Cerebellar nuclear complex (tissue), 1 donor: ENCODE measurements at regions not wholly inside any gene's neighbourhood (a gene's known extent, or its start where the extent isn't known, plus 50 kb on each side); places are given as distances from the start of the nearest gene placed in this dataset.

Experiments
- DNase-seq, 2 experiments: peaks; one replicate each; lab custom pipeline; 2025; lab: John Stamatoyannopoulos, UW

DNA sequence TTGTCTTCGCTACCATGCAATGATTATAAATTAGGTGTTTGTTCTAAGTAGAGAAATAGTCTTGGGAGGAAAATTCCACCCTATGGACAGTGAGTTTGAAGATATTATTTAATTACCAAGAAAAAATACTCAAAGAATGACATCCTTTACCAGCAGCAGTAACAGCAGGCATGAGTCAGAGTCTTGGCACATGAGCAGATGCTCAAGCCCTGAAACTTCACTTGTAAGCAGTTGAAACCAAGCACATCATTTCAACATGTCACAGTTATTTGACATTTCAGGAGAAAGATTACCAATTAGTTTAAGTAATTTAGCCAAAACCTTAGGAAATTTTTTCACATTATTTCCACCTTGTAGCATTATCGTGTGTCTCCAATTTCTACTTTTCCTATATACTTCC is 99.2 kb downstream of the C12orf50 start:
- no peak for DNase-seq

DNA sequence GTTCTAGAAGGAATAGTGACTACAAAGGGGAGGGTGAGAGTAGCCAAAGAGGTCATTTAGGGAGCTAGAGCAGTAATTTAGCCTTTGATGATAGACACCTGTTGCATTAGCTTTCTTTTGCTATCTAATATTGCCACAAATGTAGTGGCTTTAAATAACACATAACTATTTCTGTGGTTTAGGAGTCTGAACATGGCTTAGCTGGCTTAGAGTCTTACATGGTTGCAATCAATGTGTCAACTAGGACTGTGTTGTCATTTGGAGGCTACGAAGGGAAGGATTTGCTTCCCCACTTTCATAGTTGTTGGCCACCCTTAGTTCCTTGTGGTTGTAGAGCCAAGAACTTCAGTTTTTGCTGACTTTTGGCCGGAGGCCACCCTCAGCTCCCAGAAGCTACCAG is 99.9 kb downstream of the C12orf50 start:
- DNase-seq, result no peak

DNA sequence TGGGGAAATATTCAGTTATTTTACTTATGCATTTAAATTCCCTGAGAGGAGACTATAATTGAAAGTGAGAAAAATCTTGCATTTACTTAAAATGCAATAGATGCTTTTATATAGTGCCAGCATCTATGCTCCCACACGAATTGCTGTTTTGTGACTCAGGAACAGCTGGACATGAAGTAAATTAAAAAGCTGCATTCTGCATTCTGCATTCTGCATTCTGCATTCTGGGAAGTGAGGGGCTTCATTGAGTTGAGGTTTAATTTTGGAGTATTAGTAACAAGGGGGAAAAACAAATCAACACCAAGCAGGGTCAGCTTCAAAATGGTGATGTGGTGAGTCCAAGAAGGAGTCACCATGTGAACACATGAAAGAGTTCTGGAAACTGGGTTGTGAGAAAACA is 101.2 kb downstream of the C12orf50 start:
- no peak for DNase-seq

- no peak for DNase-seq
Measured at GRCh38 chr12:87925021-87925420, 104.2 kb downstream of the C12orf50 start.

DNA sequence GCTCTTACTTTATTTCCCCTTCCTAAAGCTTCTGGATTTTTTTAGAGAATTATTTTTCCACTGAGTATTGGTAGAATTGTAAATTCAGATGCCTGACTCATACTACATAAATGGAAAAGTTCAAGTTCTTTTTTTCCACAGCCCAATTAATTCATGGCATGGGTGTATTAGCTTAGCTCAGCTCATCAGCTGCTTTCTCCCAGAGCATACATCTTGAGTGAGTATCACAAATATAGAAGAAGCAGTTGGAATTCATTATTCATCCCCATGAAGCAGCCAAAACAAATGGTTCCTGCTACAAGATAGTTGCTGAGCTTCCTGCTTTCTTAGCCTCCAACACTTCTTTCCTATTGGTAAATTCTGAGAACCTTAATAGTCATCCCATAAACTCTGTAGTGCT is 105.1 kb downstream of the C12orf50 start:
- no peak for DNase-seq

GRCh38 chr12:87923361-87923760 is 105.8 kb downstream of the C12orf50 start:
- no peak for DNase-seq

DNA sequence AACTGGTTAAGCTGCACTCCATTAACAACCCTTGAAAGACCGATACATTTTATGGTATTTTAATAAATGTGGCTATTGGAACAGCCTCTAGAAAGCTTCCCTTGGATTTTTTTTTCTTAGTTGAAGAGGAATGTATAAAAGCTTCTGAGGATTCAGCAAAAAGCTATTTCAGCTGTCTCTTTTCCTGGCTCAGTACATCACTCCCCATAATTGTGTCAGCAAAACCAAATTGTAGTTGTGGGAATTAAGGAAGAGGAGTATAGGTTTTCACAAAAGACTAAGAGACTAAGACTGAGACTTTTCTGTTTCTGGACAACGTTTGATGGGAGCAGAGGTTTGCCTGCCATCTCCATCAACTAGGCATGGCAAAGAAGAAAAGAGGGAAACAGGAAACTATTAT is 106.5 kb downstream of the C12orf50 start:
- no peak for DNase-seq

- no peak for DNase-seq
Measured at GRCh38 chr12:87921621-87922020, 107.6 kb downstream of the C12orf50 start.

- DNase-seq, result no peak
Measured at GRCh38 chr12:87920139-87920538, 109.1 kb downstream of the C12orf50 start.

DNA sequence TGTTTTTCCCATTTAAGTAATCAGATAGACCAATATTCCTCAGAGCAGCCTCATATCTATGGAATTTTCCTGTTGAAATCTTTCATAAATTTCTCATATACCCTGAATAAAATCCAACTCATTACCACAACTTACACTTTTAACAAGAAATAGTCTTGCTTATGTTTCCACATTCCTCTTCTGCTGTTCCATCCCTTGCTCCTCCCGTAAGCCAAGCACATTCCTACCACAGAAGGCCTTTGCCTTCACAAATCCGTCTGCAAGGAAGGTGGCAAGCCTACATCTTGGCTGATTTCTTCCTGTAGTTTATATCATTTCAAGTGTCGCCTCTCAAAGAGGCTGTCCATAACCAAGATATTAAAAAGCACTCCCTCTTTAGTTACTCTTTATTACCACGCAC is 127.7 kb downstream of the C12orf50 start:
- DNase-seq, result no peak

- DNase-seq, result no peak
Measured at GRCh38 chr12:87897662-87898061, 131.5 kb downstream of the C12orf50 start.

GRCh38 chr12:87883806-87884205 is 145.4 kb downstream of the C12orf50 start:
- no peak for DNase-seq

GRCh38 chr12:87879141-87879540 is 150.1 kb downstream of the C12orf50 start:
- no peak for DNase-seq

DNA sequence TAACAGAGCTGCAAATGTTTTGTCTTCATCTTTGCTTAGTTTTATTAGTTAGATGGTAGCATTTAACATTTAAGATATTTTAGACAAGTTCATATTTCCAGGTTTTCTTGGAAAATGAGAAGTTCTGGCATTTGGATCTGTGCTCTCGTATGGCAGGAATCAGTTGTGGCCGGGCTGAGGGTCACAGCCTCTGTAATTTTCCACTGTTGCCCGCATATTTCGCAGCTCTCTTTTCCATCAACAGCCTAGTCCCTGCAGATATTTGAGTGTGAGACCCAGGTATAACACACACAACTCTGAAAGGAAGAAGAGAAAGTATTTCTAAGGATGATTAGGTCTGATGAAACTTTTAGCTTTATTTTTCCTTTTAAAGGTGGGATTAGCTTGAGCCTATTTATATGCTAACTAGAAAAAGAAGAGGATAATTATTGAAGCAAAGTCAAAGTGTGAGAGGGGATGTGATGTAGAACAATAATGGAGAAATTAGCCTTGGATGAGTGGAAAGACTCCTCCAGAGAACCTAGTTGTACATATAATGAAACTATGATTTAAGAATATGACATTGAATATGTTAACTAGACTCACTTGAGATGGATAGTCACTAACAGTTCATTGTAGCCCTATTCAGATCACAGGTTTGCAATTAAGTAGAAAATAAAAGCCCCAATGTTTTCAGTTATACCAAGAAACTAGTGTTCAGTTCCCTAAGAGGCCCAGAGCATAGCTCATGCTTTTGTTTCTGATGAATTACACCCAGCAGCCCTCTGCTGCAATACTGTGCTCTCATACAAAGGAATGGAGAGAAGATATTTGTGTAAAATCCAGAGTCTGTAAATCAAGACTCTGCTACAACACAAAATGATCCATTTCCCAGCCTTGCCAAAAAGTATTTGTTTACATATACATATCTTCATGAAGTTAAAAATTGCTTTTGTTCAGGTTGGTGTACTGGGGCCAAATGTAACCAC is 158.4 kb downstream of the C12orf50 start:
- no peak for DNase-seq

DNA sequence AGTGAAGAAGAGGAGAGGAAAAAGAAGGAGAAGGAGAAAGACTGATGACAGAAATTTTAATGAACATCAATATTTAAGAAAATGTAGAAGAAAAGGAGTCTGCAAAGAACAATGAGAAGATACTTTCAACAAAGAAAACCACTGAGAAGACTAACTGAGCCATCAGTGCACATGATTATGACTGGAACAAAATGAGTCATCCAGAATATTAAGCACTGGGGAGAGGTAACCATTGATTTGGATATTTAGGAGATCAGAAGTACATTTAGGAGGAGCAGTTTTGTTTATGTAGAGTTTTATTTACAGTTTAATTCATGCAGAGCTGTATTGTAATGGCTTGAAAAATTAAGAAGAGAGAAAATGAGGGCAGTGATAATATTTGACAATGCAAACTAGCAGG is 159.1 kb downstream of the C12orf50 start:
- DNase-seq, result no peak

- DNase-seq, result no peak
Measured at GRCh38 chr12:87866578-87867292, 162.5 kb downstream of the C12orf50 start.

DNA sequence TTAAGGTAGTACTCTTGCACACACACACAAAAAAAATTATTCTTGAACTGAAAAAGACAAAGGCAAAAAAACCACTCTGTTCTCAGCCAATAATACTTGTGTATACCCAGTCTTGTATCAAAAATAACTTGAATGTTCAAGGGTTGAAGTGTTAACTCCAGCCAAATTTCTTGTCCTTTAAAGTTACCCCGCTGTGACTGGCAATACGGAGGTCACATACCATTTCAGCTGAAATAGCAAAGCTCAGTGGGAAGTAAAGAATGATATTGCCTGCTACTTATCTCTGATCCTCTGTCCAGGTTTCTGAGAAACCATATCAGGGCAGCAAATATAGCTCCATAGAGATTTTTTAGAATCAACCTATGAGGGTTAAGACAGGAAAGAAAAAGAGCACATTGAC is 167.4 kb downstream of the C12orf50 start:
- no peak for DNase-seq

GRCh38 chr12:87853448-87854003 is 175.7 kb downstream of the C12orf50 start:
- no peak for DNase-seq

- no peak for DNase-seq
Measured at GRCh38 chr12:87849074-87849473, 180.1 kb downstream of the C12orf50 start.

DNA sequence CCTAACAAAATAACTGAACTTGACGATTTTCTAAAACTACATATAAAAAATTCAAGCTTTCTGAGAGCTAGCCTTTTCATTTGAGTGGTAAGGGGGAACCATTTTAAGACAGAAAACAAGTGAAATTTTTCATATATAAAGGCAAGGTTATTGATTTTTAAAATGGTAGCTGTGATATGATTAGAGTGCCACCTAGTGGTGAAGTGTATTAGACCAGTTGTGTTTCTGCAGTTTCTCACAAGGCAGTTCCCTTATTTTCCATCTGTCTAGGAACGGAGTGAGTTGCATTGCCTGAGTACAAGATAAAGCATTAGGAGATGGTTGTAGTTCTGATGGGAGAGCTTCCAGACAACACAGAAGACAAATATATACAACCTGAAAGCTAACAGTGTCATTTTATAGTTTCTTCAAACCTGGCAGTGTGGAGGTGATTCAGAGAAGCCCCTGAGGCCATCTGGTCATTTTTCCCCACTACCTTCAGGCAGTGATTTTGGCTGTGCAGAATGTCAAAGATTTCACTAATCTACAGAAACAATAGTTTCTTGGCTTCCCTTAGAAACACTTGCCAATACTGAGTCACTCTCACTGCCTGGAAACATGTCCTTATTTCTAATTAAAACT is 180.8 kb downstream of the C12orf50 start:
- DNase-seq, result no peak

DNA sequence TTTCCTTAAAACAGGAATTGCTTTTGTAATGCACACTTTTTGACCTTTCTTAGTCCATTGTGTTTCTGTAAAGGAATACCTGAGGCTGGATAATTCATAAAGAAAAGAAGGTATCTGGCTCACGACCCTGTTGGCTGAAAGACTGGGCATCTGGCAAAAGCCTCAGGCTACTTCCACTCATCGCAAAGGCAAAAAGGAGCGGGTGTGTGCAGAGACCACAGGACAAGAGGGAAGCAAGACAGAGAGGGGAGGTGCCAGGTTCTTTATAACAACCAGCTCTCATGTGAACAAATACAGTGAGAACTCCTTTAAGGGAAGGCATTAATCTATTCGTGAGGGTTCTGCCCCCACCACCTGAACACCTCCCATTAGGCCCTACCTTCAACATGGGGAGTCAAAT is 182.1 kb downstream of the C12orf50 start:
- DNase-seq, result no peak

GRCh38 chr12:87846045-87846444 is 183.2 kb downstream of the C12orf50 start:
- DNase-seq, result no peak
